ENCODE measurements at regions not wholly inside any gene's neighbourhood (a gene's known extent, or its start where the extent isn't known, plus 50 kb on each side); places are given as distances from the start of the nearest gene placed in this dataset.

DNA sequence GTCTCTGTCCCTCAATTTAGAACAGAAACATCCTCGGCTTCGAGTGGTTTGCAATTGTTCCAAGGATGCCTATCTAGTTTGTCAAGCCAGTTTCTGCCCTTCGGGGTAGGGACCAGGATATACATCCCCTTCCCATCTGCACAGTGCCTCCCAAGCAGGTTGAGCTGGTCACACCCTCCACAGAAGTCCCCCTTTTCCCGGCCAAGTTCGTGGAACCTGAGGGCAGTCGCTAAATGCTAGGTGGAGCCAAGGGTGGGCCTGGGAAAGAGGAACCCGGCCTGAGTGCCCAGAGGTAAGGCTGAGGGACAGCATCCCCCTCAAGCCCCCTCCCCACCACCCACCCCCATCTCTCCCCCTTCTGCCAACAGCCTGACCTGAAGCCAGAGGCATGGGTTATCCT, 62.4 kb upstream of the NANOS1 start:
- Histone ChIP-seq H3K9me3 (no peaks in the 10 kb centered on the region), H3K79me2 (ENCODE audit: insufficient read depth) (no peaks in the 10 kb centered on the region), H3K9me2 (no peaks in the 10 kb centered on the region), H4K20me1 (ENCODE audit: insufficient read depth) (no peaks in the 10 kb centered on the region), H3K9ac (no peak overlapping the region), H2AFZ (ENCODE audit: low read depth) (no peak overlapping the region), H3K4me1 (ENCODE audit: control insufficient read depth in 1 of 2, insufficient read depth in 2 of 2, low read depth in 1 of 2, low read length in 1 of 2) (peaks cover 0 to 28% of the 10 kb centered on the region in 2 experiments; a peak in 1 of 4 replicates), H3K27ac (ENCODE audit: low read depth in 2 of 2, low read length in 1 of 2) (0 out of 4 replicates have a peak overlapping the region, but pooled peaks of 1 of the 2 experiments have one; percentile 3), H3K36me3 (replicated peaks in 1 of 2; ENCODE audit: control insufficient read depth in 1 of 2, insufficient read depth in 2 of 2, low read length in 1 of 2) (no peaks in the 10 kb centered on the region), H3K27me3 (ENCODE audit: insufficient read depth) (no peaks in the 10 kb centered on the region), H3K4me3 (ENCODE audit: low read depth in 2 of 2, low read length in 1 of 2) (no peak overlapping the region), H3F3A (replicated peaks; ENCODE audit: insufficient read depth) (no peaks in the 10 kb centered on the region), H3K4me2 (no peak overlapping the region)
- POLR2A ChIA-PET, result interaction anchor here (0.5 kb wide), 1 partner anchor 137 kb away, joined by 3 read pairs; the partner anchor contains the start of gene DENND10
- WGBS (ENCODE audit: low lambda C conversion rate), result 40% methylated on average over 3 of the region's 7 CpGs
- no peak for DNase-seq
- CTCF ChIA-PET, result interaction anchor here (0.6 to 1.0 kb wide), 2 partner anchors 20 to 64 kb away, joined by 3 to 5 read pairs; no protein-coding TSS in a partner anchor
- no peak for TF ChIP-seq YY1 (IDR thresholded peaks at IDR 0.05; ENCODE audit: low read depth)
- no peak for TF ChIP-seq EZH2phosphoT487 (IDR thresholded peaks at IDR 0.05; ENCODE audit: borderline replicate concordance, low read depth)
- no peak for TF ChIP-seq FOSL2 (IDR thresholded peaks at IDR 0.05; ENCODE audit: borderline replicate concordance, low read depth)
- TF ChIP-seq ELF1 (IDR thresholded peaks at IDR 0.05), result no peak
- TF ChIP-seq FOXM1 (IDR thresholded peaks at IDR 0.05; ENCODE audit: low read depth), result no peak
- TF ChIP-seq, protein P1, sequence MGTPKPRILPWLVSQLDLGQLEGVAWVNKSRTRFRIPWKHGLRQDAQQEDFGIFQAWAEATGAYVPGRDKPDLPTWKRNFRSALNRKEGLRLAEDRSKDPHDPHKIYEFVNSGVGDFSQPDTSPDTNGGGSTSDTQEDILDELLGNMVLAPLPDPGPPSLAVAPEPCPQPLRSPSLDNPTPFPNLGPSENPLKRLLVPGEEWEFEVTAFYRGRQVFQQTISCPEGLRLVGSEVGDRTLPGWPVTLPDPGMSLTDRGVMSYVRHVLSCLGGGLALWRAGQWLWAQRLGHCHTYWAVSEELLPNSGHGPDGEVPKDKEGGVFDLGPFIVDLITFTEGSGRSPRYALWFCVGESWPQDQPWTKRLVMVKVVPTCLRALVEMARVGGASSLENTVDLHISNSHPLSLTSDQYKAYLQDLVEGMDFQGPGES (IDR thresholded peaks at IDR 0.05; ENCODE audit: low read depth, low read length), result no peak
- TF ChIP-seq, protein P2, sequence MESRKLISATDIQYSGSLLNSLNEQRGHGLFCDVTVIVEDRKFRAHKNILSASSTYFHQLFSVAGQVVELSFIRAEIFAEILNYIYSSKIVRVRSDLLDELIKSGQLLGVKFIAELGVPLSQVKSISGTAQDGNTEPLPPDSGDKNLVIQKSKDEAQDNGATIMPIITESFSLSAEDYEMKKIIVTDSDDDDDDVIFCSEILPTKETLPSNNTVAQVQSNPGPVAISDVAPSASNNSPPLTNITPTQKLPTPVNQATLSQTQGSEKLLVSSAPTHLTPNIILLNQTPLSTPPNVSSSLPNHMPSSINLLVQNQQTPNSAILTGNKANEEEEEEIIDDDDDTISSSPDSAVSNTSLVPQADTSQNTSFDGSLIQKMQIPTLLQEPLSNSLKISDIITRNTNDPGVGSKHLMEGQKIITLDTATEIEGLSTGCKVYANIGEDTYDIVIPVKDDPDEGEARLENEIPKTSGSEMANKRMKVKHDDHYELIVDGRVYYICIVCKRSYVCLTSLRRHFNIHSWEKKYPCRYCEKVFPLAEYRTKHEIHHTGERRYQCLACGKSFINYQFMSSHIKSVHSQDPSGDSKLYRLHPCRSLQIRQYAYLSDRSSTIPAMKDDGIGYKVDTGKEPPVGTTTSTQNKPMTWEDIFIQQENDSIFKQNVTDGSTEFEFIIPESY (IDR thresholded peaks at IDR 0.05; ENCODE audit: borderline replicate concordance, low read depth), result no peak
- no peak for TF ChIP-seq POLR2AphosphoS5 (IDR thresholded peaks at IDR 0.05; ENCODE audit: low read depth, low read length)
- no peak for TF ChIP-seq USF2 (IDR thresholded peaks at IDR 0.05; ENCODE audit: borderline replicate concordance, low read depth, low read length)
- no peak for TF ChIP-seq GATA2 (CRISPR knock-in tag; IDR thresholded peaks at IDR 0.05)
- TF ChIP-seq TCF12 (IDR thresholded peaks at IDR 0.05), result no peak

DNA sequence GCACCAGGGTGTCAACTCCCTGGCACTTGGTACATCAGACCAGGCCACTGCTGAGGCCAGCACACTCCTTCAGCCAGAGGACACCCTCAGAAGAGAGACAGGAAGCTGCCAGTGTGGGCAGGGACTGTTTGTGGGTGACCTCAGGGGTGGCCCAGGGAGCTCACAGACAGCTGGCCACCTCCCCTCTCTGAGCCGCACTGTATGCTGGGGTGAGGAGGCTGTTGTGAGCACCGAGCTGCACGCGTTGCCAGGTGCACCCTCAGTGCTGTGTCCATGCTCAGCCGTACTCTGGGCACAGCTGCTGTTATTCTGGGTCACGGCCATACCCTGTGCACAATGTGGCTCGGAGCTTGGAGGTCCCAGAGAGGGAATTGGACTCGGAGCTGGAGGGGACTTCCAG, 61.5 kb upstream of the NANOS1 start:
- no peak overlapping the region for H3K27ac ChIP-seq (ENCODE audit: low read depth in 2 of 2, low read length in 1 of 2)
- no peaks in the 10 kb centered on the region for H3K9me3 ChIP-seq
- H3K27me3 ChIP-seq (ENCODE audit: insufficient read depth), result no peaks in the 10 kb centered on the region
- H3K4me1 ChIP-seq (ENCODE audit: control insufficient read depth in 1 of 2, insufficient read depth in 2 of 2, low read depth in 1 of 2, low read length in 1 of 2), result peaks cover 0 to 28% of the 10 kb centered on the region in 2 experiments; a peak in 1 of 4 replicates
- no peaks in the 10 kb centered on the region for H3F3A ChIP-seq (replicated peaks; ENCODE audit: insufficient read depth)
- H3K4me2 ChIP-seq, result no peak overlapping the region
- no peak overlapping the region for H3K9ac ChIP-seq
- H3K4me3 ChIP-seq (ENCODE audit: low read depth in 2 of 2, low read length in 1 of 2), result no peak overlapping the region
- POLR2A ChIA-PET, result interaction anchor here (1.4 kb wide), 1 partner anchor 8 kb away, joined by 3 read pairs; no protein-coding TSS in a partner anchor
- WGBS (ENCODE audit: low lambda C conversion rate), result 51% methylated on average over 4 of the region's 8 CpGs
- no peak for TF ChIP-seq FOXM1 (IDR thresholded peaks at IDR 0.05; ENCODE audit: low read depth)
- no peak for TF ChIP-seq RAD21 (IDR thresholded peaks at IDR 0.05; ENCODE audit: low read length)
- TF ChIP-seq CHD2 (IDR thresholded peaks at IDR 0.05; ENCODE audit: low read length, partially characterized antibody), result no peak
- no peak for TF ChIP-seq TCF12 (IDR thresholded peaks at IDR 0.05)
- TF ChIP-seq, protein P1 (IDR thresholded peaks at IDR 0.05; ENCODE audit: low read depth, low read length), result no peak
- TF ChIP-seq, protein P3, sequence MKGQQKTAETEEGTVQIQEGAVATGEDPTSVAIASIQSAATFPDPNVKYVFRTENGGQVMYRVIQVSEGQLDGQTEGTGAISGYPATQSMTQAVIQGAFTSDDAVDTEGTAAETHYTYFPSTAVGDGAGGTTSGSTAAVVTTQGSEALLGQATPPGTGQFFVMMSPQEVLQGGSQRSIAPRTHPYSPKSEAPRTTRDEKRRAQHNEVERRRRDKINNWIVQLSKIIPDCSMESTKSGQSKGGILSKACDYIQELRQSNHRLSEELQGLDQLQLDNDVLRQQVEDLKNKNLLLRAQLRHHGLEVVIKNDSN (IDR thresholded peaks at IDR 0.05; ENCODE audit: borderline replicate concordance, low read depth), result no peak
- TF ChIP-seq NRF1 (IDR thresholded peaks at IDR 0.05; ENCODE audit: low read depth, low read length), result no peak
- TF ChIP-seq ELF1 (IDR thresholded peaks at IDR 0.05), result no peak
- TF ChIP-seq FOXJ3 (CRISPR knock-in tag; IDR thresholded peaks at IDR 0.05), result no peak
- TF ChIP-seq, protein P2 (IDR thresholded peaks at IDR 0.05; ENCODE audit: borderline replicate concordance, low read depth), result no peak
- TF ChIP-seq EZH2phosphoT487 (IDR thresholded peaks at IDR 0.05; ENCODE audit: borderline replicate concordance, low read depth), result no peak
- TF ChIP-seq MAX (IDR thresholded peaks at IDR 0.05; ENCODE audit: low read depth), result no peak
- H2AFZ ChIP-seq (ENCODE audit: low read depth), result no peak overlapping the region
- H3K79me2 ChIP-seq (ENCODE audit: insufficient read depth), result no peaks in the 10 kb centered on the region
- DNase-seq, result no peak
- no peaks in the 10 kb centered on the region for H3K9me2 ChIP-seq
- no peaks in the 10 kb centered on the region for H4K20me1 ChIP-seq (ENCODE audit: insufficient read depth)
- H3K36me3 ChIP-seq (replicated peaks in 1 of 2; ENCODE audit: control insufficient read depth in 1 of 2, insufficient read depth in 2 of 2, low read length in 1 of 2), result no peaks in the 10 kb centered on the region
- CTCF ChIA-PET, result interaction anchor here (0.6 to 1.3 kb wide), 5 partner anchors 8 to 63 kb away, joined by 3 to 5 read pairs (median 4); no protein-coding TSS in a partner anchor
